K562 (cell line): ENCODE measurements at regions not wholly inside any gene's neighbourhood (a gene's known extent, or its start where the extent isn't known, plus 50 kb on each side); places are given as distances from the start of the nearest gene placed in this dataset.

ENCODE experiments used
- ATAC-seq: fragments of 200-7000 bp; cut with Tn5 transposase; 3 replicates; pipeline ENCODE4 v1.9.1; 2020; ENCODE audit warnings: moderate library complexity
- BruUV-seq: library from RNA; stranded (reverse); fragments of 400-500 nt; replicated peaks from 2 replicates; lab custom pipeline; 2021; lab: Mats Ljungman, UMichigan
- CTCF ChIA-PET: fragments of 300-600 bp; formaldehyde crosslinking; extraction: SDS; loops from one replicate; lab custom pipeline; 2021; ENCODE audit warnings: low intra/inter-chr PET ratio; lab: Yijun Ruan, JAX
- POLR2A ChIA-PET: fragments of 300-600, 350-650 bp; sonication (Branson Sonifier 250); formaldehyde crosslinking; extraction: SDS; loops from one replicate; lab custom pipeline; 2021; ENCODE audit warnings: antibody characterized with exemption, inconsistent platforms; lab: Yijun Ruan, JAX
- DNase-seq, 4 experiments: peaks; one replicate each; pipeline versions ENCODE4 v3.0.0 to v3.0.0-alpha.2; 2011 to 2018; ENCODE audit warnings: low spot score in 3 of 4, mixed read lengths in 3 of 4; ENCODE audit errors: extremely low read depth in 1 of 4
- FAIRE-seq: peaks from 2 replicates; lab custom pipeline; 2011; peaks lifted over from hg19 to GRCh38; lab: Jason Lieb, UNC
- H2AFZ ChIP-seq: 2 replicates; pipeline ENCODE4 v1.6.0; 2011; ENCODE audit warnings: low read depth, low read length, control low read depth, inconsistent platforms
- H3K27ac ChIP-seq: fragments of 200-600 bp; 3 replicates; pipeline ENCODE4 v1.8.0; 2011; ENCODE audit warnings: low read depth, mild to moderate bottlenecking, control low read depth, inconsistent platforms, low read length, moderate library complexity, mixed read lengths; ENCODE audit errors: extremely low read depth
- H3K27me3 ChIP-seq, 2 experiments: fragments of 300-600 bp in 1 of 2; 2 replicates in 1 of 2; 3 replicates in 1 of 2; pipeline versions ENCODE4 v1.6.0 to v1.8.0; 2011; ENCODE audit warnings: inconsistent platforms in 2 of 2, low read length in 2 of 2, mild to moderate bottlenecking in 1 of 2, mixed read lengths in 1 of 2, moderate library complexity in 1 of 2; ENCODE audit not compliant: control insufficient read depth in 2 of 2, insufficient read depth in 2 of 2
- H3K36me3 ChIP-seq: fragments of 300-600 bp; 3 replicates; pipeline ENCODE4 v1.8.0; 2011; ENCODE audit warnings: mild to moderate bottlenecking, low read length, inconsistent platforms; ENCODE audit not compliant: control insufficient read depth, insufficient read depth
- H3K4me1 ChIP-seq, 2 experiments: fragments of 200-600 bp in 1 of 2; replicated peaks in 1 of 2; 2 replicates in 1 of 2; 3 replicates in 1 of 2; pipeline versions ENCODE4 v1.5.1 to v1.8.0; 2011; ENCODE audit warnings: inconsistent platforms in 2 of 2, low read length in 2 of 2, mild to moderate bottlenecking in 1 of 2, mixed read lengths in 1 of 2, moderate library complexity in 1 of 2; ENCODE audit not compliant: control insufficient read depth in 2 of 2, insufficient read depth in 2 of 2
- H3K4me2 ChIP-seq: 2 replicates; pipeline ENCODE4 v1.6.1; 2011; ENCODE audit warnings: low read length, control low read depth, inconsistent platforms, mixed read lengths; ENCODE audit not compliant: insufficient read depth
- H3K4me3 ChIP-seq: fragments of 200-600 bp; sonication (generic), shearing (Covaris generic); 2 replicates; pipeline ENCODE4 v1.5.1; 2016; ENCODE audit warnings: control low read depth, inconsistent platforms
- H3K79me2 ChIP-seq: fragments of 200-600 bp; 3 replicates; pipeline ENCODE4 v1.8.0; 2011; ENCODE audit warnings: low read length, inconsistent platforms; ENCODE audit not compliant: control insufficient read depth, insufficient read depth
- H3K9ac ChIP-seq, 2 experiments: 2 replicates each; pipeline versions ENCODE4 v1.6.0 to v1.6.1; 2011; ENCODE audit warnings: low read depth in 2 of 2, low read length in 2 of 2, control low read depth in 1 of 2, inconsistent platforms in 1 of 2, mild to moderate bottlenecking in 1 of 2, mixed read lengths in 1 of 2; ENCODE audit not compliant: insufficient read depth in 1 of 2
- H3K9me1 ChIP-seq: one replicate; pipeline ENCODE4 v1.6.0; 2011; ENCODE audit warnings: inconsistent platforms, mild to moderate bottlenecking, low read length, moderate library complexity; ENCODE audit not compliant: control insufficient read depth, insufficient read depth
- H3K9me3 ChIP-seq: replicated peaks from 2 replicates; pipeline ENCODE4 v1.5.1; 2011; ENCODE audit warnings: low read depth, low read length, inconsistent platforms; ENCODE audit not compliant: control insufficient read depth, insufficient read depth
- H4K20me1 ChIP-seq: replicated peaks from 2 replicates; pipeline ENCODE4 v1.6.1; 2011; ENCODE audit warnings: low read length, inconsistent platforms, mixed read lengths; ENCODE audit not compliant: control insufficient read depth, insufficient read depth
- HMGXB4 ChIP-seq: sonication (generic); formaldehyde crosslinking; IDR thresholded peaks from 2 replicates; pipeline ENCODE4 v1.8.1; 2023; ENCODE audit warnings: mild to moderate bottlenecking, missing genetic modification reagents
- KHSRP ChIP-seq: fragments of 450-650 bp; IDR thresholded peaks from 2 replicates; pipeline ENCODE4 v1.6.1; 2017
- MEIS2 ChIP-seq: fragments of 450-650 bp; IDR thresholded peaks from 2 replicates; pipeline ENCODE4 v1.6.1; 2014; ENCODE audit warnings: mild to moderate bottlenecking; ENCODE audit not compliant: partially characterized antibody
- PBX2 ChIP-seq, 2 experiments: IDR thresholded peaks in 1 of 2; conservative IDR thresholded peaks in 1 of 2; 2 replicates each; pipeline ENCODE4 v1.6.1; 2016; ENCODE audit warnings: low read depth in 2 of 2, mild to moderate bottlenecking in 1 of 2, missing compliant biosample characterization in 1 of 2, missing genetic modification characterization in 1 of 2, moderate library complexity in 1 of 2
- SIN3B ChIP-seq: fragments of 450-650 bp; IDR thresholded peaks from 2 replicates; pipeline ENCODE4 v1.6.1; 2017; ENCODE audit warnings: low read depth, mild to moderate bottlenecking, moderate library complexity
- SOX6 ChIP-seq: fragments of 450-650 bp; IDR thresholded peaks from 2 replicates; pipeline ENCODE4 v1.6.1; 2014; ENCODE audit warnings: mild to moderate bottlenecking
- WGBS: fragments of 100-300 bp; shearing (Covaris generic); methylation state at CpG from one replicate; pipeline ENCODE4 v1.1.6; 2016; ENCODE audit warnings: low coverage, mixed read lengths; ENCODE audit not compliant: insufficient coverage; ENCODE audit errors: missing lambda C conversion rate; 5-methylcytosine and 5-hydroxymethylcytosine counted together
- in situ Hi-C: fragments of 300-500 bp; cut with MboI; formaldehyde crosslinking; loops from 4 replicates; pipeline ENCODE4 v1.15.0; 2018; ENCODE audit warnings: inconsistent platforms, mixed read lengths
- intact Hi-C: fragments of 100-400 bp; cut with micrococcal nuclease; formaldehyde crosslinking; loops from 2 replicates; pipeline ENCODE4 v1.14.2; 2022

GRCh38 chr5:74356009-74356695 lies 284.4 kb downstream of the ENC1 start:
- Histone ChIP-seq H2AFZ (no peak overlapping the region), H3K4me2 (no peak overlapping the region), H3K36me3 (no peaks in the 10 kb centered on the region), H3K4me1 (no peaks in the 10 kb centered on the region; a peak in 2 of 5 replicates), H3K27me3 (peaks cover 0 to 14% of the 10 kb centered on the region in 2 experiments; a peak in 2 of 5 replicates), H3K4me3 (no peak overlapping the region), H3K79me2 (no peaks in the 10 kb centered on the region)
- BruUV-seq: no TSS peak
- in situ Hi-C loops: no loop called here
- WGBS: 5% methylated on average over 7 of the region's 7 CpGs
- intact Hi-C loops: no loop called here
- no peak for DNase-seq
- no peak for TF ChIP-seq SIN3B
- TF ChIP-seq HMGXB4 (CRISPR knock-in tag): no peak
- TF ChIP-seq KHSRP: no peak
- TF ChIP-seq SOX6: peak; percentile 69; the same call in 1 of the 2 replicates
- TF ChIP-seq MEIS2: peak; percentile 45
- no peak for TF ChIP-seq PBX2 (CRISPR knock-in tag; IDR thresholded peaks at IDR 0.05; ENCODE audit: low read depth)
- peak; percentile 53; the same call in 1 of the 2 replicates for TF ChIP-seq PBX2 (tag; conservative IDR thresholded peaks at IDR 0.05; ENCODE audit: low read depth)
- TF ChIP-seq, all 486 proteins: peak for 3
- FAIRE-seq: no peak
- Histone ChIP-seq H3K9me1 (no peaks in the 10 kb centered on the region), H3K9ac (no peak overlapping the region), H3K27ac (no peak overlapping the region), H4K20me1 (no peaks in the 10 kb centered on the region), H3K9me3 (no peaks in the 10 kb centered on the region; the same call in 1 of the 2 replicates)
- POLR2A ChIA-PET: no interaction called here
- no peak for ATAC-seq
- CTCF ChIA-PET: no interaction called here
